Neural cell (in vitro differentiated cells): ENCODE measurements at regions not wholly inside any gene's neighbourhood (a gene's known extent, or its start where the extent isn't known, plus 50 kb on each side); places are given as distances from the start of the nearest gene placed in this dataset.
"Not testable (repeated sequence)": the region's sequence is repeated elsewhere in the genome, so short reads cannot be mapped to it uniquely, and the experiment has no call there.

Experiments used
- H2AFZ ChIP-seq: fragments of 200-600, 300-800 bp; sonication (generic), shearing (Covaris generic); 2 replicates; pipeline ENCODE4 v1.6.0; 2014; ENCODE audit warnings: low read depth, mild to moderate bottlenecking, antibody characterized with exemption, low read length, moderate library complexity
- H3F3A ChIP-seq: fragments of 200-600 bp; shearing (Covaris generic); 2 replicates; pipeline ENCODE4 v1.6.1; 2016; ENCODE audit warnings: mild to moderate bottlenecking, moderate library complexity, mixed read lengths, antibody characterized with exemption, low read length; ENCODE audit not compliant: insufficient read depth, poor library complexity, severe bottlenecking
- H3K27ac ChIP-seq: fragments of 200-600, 300-800 bp; sonication (generic), shearing (Covaris generic); 2 replicates; pipeline ENCODE4 v1.5.1; 2014; ENCODE audit warnings: mild to moderate bottlenecking, low read length, moderate library complexity
- H3K27me3 ChIP-seq: fragments of 300-800, 200-600 bp; sonication (generic), shearing (Covaris generic); 2 replicates; pipeline ENCODE4 v1.6.0; 2014; ENCODE audit warnings: mild to moderate bottlenecking, low read depth, low read length, moderate library complexity; ENCODE audit not compliant: insufficient read depth
- H3K36me3 ChIP-seq: fragments of 300-800, 200-600 bp; sonication (generic), shearing (Covaris generic); 2 replicates; pipeline ENCODE4 v1.5.1; 2014; ENCODE audit warnings: mild to moderate bottlenecking, antibody characterized with exemption, low read length, moderate library complexity; ENCODE audit not compliant: insufficient read depth
- H3K4me2 ChIP-seq: fragments of 300-800, 200-600 bp; sonication (generic), shearing (Covaris generic); 2 replicates; pipeline ENCODE4 v1.6.0; 2014; ENCODE audit warnings: mild to moderate bottlenecking, low read length
- H3K4me3 ChIP-seq: fragments of 300-800, 200-600 bp; sonication (generic), shearing (Covaris generic); 2 replicates; pipeline ENCODE4 v1.5.1; 2014; ENCODE audit warnings: mild to moderate bottlenecking, low read length, moderate library complexity
- H3K79me2 ChIP-seq: fragments of 200-600 bp; shearing (Covaris generic); replicated peaks from 2 replicates; pipeline ENCODE4 v1.6.0; 2014; ENCODE audit warnings: mild to moderate bottlenecking, low read length, moderate library complexity; ENCODE audit not compliant: insufficient read depth
- H3K9ac ChIP-seq: fragments of 300-800, 200-600 bp; sonication (generic), shearing (Covaris generic); 2 replicates; pipeline ENCODE4 v1.6.1; 2016; ENCODE audit warnings: mild to moderate bottlenecking, low read length, mixed read lengths
- H3K9me2 ChIP-seq: fragments of 200-600 bp; shearing (Covaris generic); 2 replicates; pipeline ENCODE4 v1.6.1; 2016; ENCODE audit warnings: mild to moderate bottlenecking, low read length, mixed read lengths; ENCODE audit not compliant: insufficient read depth
- H3K9me3 ChIP-seq: fragments of 200-600, 300-800 bp; sonication (generic), shearing (Covaris generic); 2 replicates; pipeline ENCODE4 v1.6.1; 2016; ENCODE audit warnings: mild to moderate bottlenecking, mixed run types, low read length, moderate library complexity, mixed read lengths
- H4K20me1 ChIP-seq: fragments of 200-600 bp; shearing (Covaris generic); 2 replicates; pipeline ENCODE4 v1.6.1; 2016; ENCODE audit warnings: mild to moderate bottlenecking, mixed run types; ENCODE audit not compliant: insufficient read depth
- CTCF ChIP-seq: fragments of 450-650 bp; IDR thresholded peaks from 2 replicates; pipeline ENCODE4 v1.5.1; 2014; ENCODE audit warnings: antibody characterized with exemption, mild to moderate bottlenecking, moderate library complexity; ENCODE audit not compliant: poor library complexity, severe bottlenecking
- EP300 ChIP-seq: fragments of 450-650 bp; conservative IDR thresholded peaks from 2 replicates; pipeline ENCODE4 v1.6.1; 2014; ENCODE audit warnings: antibody characterized with exemption, mild to moderate bottlenecking, moderate library complexity; ENCODE audit not compliant: poor library complexity, severe bottlenecking
- EZH2 ChIP-seq: fragments of 200-600, 300-800 bp; shearing (Covaris generic), sonication (generic); IDR thresholded peaks from 2 replicates; pipeline ENCODE4 v1.6.1; 2014; ENCODE audit warnings: antibody characterized with exemption, low read length, borderline replicate concordance, mild to moderate bottlenecking; ENCODE audit not compliant: insufficient read depth, poor library complexity, severe bottlenecking
- MXI1 ChIP-seq: fragments of 450-650 bp; conservative IDR thresholded peaks from 2 replicates; pipeline ENCODE4 v1.6.1; 2014; ENCODE audit warnings: antibody characterized with exemption, mild to moderate bottlenecking; ENCODE audit not compliant: poor library complexity, severe bottlenecking
- POLR2AphosphoS5 ChIP-seq: IDR thresholded peaks from 2 replicates; pipeline ENCODE4 v1.6.1; 2012
- RAD21 ChIP-seq: fragments of 450-650 bp; conservative IDR thresholded peaks from 2 replicates; pipeline ENCODE4 v1.6.1; 2014; ENCODE audit warnings: antibody characterized with exemption, mild to moderate bottlenecking, moderate library complexity
- REST ChIP-seq: IDR thresholded peaks from 2 replicates; pipeline ENCODE4 v1.6.1; 2012; ENCODE audit warnings: borderline replicate concordance
- SMC3 ChIP-seq: fragments of 450-650 bp; conservative IDR thresholded peaks from 2 replicates; pipeline ENCODE4 v1.6.1; 2014; ENCODE audit warnings: antibody characterized with exemption, mild to moderate bottlenecking, moderate library complexity; ENCODE audit not compliant: poor library complexity
- TAF1 ChIP-seq: IDR thresholded peaks from 2 replicates; pipeline ENCODE4 v1.6.1; 2012; ENCODE audit warnings: low read depth

- Histone ChIP-seq H3K9ac (no peak overlapping the region), H2AFZ (no peak overlapping the region), H3K27me3 (no peaks in the 10 kb centered on the region), H3K4me3 (no peak overlapping the region), H3K27ac (no peak overlapping the region), H3F3A (no peaks in the 10 kb centered on the region), H3K79me2 (no peaks in the 10 kb centered on the region), H3K9me2 (no peaks in the 10 kb centered on the region), H4K20me1 (no peaks in the 10 kb centered on the region), H3K4me2 (no peak overlapping the region), H3K9me3 (no peaks in the 10 kb centered on the region), H3K36me3 (no peaks in the 10 kb centered on the region)
- TF ChIP-seq MXI1: no peak
- TF ChIP-seq EP300: no peak
- no peak for TF ChIP-seq SMC3
- TF ChIP-seq RAD21: no peak
- TF ChIP-seq REST: no peak
- TF ChIP-seq TAF1: no peak
- TF ChIP-seq POLR2AphosphoS5: no peak
- no peak for TF ChIP-seq CTCF
- no peak for TF ChIP-seq EZH2
These were observed 462.6 kb upstream of the PAPPA start for GRCh38 chr9:115690786-115691496.

- H3K4me3 ChIP-seq: no peak overlapping the region
- no peaks in the 10 kb centered on the region for H3F3A ChIP-seq
- H3K9me2 ChIP-seq: no peaks in the 10 kb centered on the region
- H4K20me1 ChIP-seq: no peaks in the 10 kb centered on the region
- H3K79me2 ChIP-seq: no peaks in the 10 kb centered on the region
- H3K4me2 ChIP-seq: no peak overlapping the region
- H3K36me3 ChIP-seq: no peaks in the 10 kb centered on the region
- TF ChIP-seq CTCF: no peak
- TF ChIP-seq EP300: no peak
- TF ChIP-seq SMC3: no peak
- no peak for TF ChIP-seq MXI1
- no peak for TF ChIP-seq EZH2
- no peak for TF ChIP-seq REST
- no peak for TF ChIP-seq TAF1
- TF ChIP-seq POLR2AphosphoS5: no peak
- TF ChIP-seq RAD21: no peak
- H3K9me3 ChIP-seq: no peaks in the 10 kb centered on the region
- H3K9ac ChIP-seq: no peak overlapping the region
- H2AFZ ChIP-seq: no peak overlapping the region
- no peaks in the 10 kb centered on the region for H3K27me3 ChIP-seq
- no peak overlapping the region for H3K27ac ChIP-seq
These were observed 461.9 kb upstream of the PAPPA start for GRCh38 chr9:115691693-115692092.

- H3K9me3 ChIP-seq, H3K4me2 ChIP-seq, H3K9ac ChIP-seq, H2AFZ ChIP-seq, H3F3A ChIP-seq, H3K4me3 ChIP-seq, H3K36me3 ChIP-seq, H3K27ac ChIP-seq, H3K27me3 ChIP-seq, H3K9me2 ChIP-seq, H3K79me2 ChIP-seq, H4K20me1 ChIP-seq: not testable (repeated sequence)
These were observed 460.7 kb upstream of the PAPPA start for GRCh38 chr9:115692868-115693267.
